ENCODE measurements at regions not wholly inside any gene's neighbourhood (a gene's known extent, or its start where the extent isn't known, plus 50 kb on each side); places are given as distances from the start of the nearest gene placed in this dataset.

DNA sequence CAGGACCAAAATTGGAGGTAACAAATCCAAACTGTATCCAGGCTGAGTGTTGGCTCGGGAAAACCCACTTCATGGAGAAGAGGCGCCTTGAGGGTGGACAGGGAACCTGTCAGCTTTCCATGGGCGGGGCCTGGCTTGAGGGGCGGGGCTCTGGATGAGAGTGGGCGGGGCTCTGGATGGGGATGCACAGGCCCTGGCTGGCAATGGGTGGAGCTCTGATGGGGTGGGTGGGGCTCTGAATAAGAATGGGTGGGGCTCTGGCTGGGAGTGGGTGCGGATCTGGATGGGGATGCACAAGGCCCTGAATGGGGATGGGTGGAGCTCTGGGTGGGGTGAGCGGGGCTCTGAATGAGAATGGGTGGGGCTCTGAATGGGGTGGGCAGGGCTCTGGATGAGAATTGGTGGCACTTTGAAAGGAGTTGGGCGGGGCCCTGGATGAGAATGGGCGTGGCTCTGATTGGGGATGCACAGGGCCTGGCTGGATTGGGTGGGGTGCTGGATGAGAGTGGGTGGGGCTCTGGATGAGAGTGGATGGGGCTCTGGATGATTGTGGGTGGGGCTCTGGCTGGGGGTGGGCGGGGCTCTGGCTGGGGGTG lies 96.6 kb upstream of the NPTX2 start:
- no peaks in the 10 kb centered on the region for H3K9me3 ChIP-seq
- no peaks in the 10 kb centered on the region for H3K27me3 ChIP-seq
- TF ChIP-seq, protein P1, sequence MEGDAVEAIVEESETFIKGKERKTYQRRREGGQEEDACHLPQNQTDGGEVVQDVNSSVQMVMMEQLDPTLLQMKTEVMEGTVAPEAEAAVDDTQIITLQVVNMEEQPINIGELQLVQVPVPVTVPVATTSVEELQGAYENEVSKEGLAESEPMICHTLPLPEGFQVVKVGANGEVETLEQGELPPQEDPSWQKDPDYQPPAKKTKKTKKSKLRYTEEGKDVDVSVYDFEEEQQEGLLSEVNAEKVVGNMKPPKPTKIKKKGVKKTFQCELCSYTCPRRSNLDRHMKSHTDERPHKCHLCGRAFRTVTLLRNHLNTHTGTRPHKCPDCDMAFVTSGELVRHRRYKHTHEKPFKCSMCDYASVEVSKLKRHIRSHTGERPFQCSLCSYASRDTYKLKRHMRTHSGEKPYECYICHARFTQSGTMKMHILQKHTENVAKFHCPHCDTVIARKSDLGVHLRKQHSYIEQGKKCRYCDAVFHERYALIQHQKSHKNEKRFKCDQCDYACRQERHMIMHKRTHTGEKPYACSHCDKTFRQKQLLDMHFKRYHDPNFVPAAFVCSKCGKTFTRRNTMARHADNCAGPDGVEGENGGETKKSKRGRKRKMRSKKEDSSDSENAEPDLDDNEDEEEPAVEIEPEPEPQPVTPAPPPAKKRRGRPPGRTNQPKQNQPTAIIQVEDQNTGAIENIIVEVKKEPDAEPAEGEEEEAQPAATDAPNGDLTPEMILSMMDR (IDR thresholded peaks at IDR 0.05): no peak
- no peak for TF ChIP-seq POLR2A (IDR thresholded peaks at IDR 0.05)
- no peak overlapping the region for H3K4me3 ChIP-seq (replicated peaks in 1 of 3)
- no peaks in the 10 kb centered on the region for H3K4me1 ChIP-seq
- H3K27ac ChIP-seq: no peak overlapping the region
- no peaks in the 10 kb centered on the region for H3K36me3 ChIP-seq
- no peak for DNase-seq
- WGBS, 2 donors: 89% methylated on average over 10 of the region's 10 CpGs
- intact Hi-C loops (cut with DNase I): no loop called here

DNA sequence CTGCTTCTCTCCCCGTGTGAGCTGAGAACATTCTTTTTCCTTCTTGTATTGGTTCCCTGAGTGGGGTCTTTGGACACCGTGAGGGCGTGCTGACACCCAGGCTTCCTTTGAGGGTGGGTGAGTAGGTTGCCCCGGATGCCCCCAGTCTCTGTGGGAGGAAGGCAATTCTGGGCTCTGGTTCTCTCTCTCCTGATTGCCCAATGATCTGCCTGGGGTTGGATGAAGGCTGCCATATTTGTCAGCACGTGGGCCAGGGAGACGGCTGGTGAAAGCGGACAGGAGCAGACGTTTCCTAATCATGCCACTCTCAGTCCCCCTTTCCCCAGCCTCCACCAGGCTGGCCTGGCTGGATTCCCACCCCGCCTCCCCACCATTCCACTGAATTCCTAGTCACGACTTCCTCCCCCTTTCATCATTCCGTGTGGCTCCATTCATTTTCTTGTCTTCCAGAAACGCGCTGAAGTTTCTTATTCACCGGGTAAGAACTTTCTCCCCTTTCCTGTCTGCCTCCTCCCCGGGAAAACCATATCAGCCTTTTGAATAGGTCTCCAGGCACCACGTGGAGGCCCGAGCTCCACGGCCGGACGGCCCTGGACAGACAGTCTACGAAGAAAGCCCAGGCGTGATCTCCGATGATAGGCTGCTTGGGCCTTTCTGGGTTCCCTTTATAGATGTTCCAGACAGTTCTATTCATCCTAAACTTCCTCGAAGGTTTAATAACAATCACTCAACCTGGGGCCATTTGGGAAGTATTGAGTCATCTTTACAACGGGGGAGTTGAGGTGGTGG lies 98.7 kb upstream of the NPTX2 start:
- WGBS, 2 donors: 81 to 82% methylated on average over 24 to 25 of the region's 25 CpGs
- Histone ChIP-seq H3K27me3 (no peaks in the 10 kb centered on the region), H3K27ac (no peak overlapping the region), H3K9me3 (no peaks in the 10 kb centered on the region), H3K36me3 (no peaks in the 10 kb centered on the region), H3K4me3 (replicated peaks in 1 of 3) (no peak overlapping the region), H3K4me1 (no peaks in the 10 kb centered on the region)
- DNase-seq: no peak
- intact Hi-C loops (cut with DNase I): no loop called here
- TF ChIP-seq, protein P1 (IDR thresholded peaks at IDR 0.05): no peak
- no peak for TF ChIP-seq POLR2A (IDR thresholded peaks at IDR 0.05)

DNA sequence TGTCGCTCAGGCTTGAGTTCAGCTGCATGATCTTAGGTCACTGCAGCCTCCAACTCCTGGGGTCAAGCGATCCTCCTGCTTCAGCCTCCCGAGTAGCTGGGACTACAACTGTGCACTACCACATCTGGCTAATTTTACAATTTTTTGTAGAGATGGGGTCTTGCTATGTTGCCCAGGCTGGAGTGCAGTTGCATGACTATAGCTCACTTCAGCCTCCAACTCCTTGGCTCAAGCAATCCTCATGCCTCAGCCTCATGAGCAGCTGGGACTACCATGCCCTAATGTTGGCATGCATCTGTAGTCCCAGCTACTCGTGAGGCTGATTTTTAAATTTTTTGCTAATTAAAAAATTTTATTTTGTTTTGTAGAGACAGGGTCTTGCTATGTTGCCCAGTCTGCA lies 101.9 kb upstream of the NPTX2 start:
- no peak for DNase-seq
- Histone ChIP-seq H3K4me3 (replicated peaks in 1 of 3) (no peak overlapping the region), H3K36me3 (no peaks in the 10 kb centered on the region), H3K4me1 (no peaks in the 10 kb centered on the region), H3K27ac (no peak overlapping the region), H3K27me3 (no peaks in the 10 kb centered on the region), H3K9me3 (no peaks in the 10 kb centered on the region)
- intact Hi-C loops (cut with DNase I): no loop called here
- no peak for TF ChIP-seq POLR2A (IDR thresholded peaks at IDR 0.05)
- TF ChIP-seq, protein P1 (IDR thresholded peaks at IDR 0.05): no peak
- 88 to 90% methylated on average over 4 of the region's 4 CpGs for WGBS, 2 donors

DNA sequence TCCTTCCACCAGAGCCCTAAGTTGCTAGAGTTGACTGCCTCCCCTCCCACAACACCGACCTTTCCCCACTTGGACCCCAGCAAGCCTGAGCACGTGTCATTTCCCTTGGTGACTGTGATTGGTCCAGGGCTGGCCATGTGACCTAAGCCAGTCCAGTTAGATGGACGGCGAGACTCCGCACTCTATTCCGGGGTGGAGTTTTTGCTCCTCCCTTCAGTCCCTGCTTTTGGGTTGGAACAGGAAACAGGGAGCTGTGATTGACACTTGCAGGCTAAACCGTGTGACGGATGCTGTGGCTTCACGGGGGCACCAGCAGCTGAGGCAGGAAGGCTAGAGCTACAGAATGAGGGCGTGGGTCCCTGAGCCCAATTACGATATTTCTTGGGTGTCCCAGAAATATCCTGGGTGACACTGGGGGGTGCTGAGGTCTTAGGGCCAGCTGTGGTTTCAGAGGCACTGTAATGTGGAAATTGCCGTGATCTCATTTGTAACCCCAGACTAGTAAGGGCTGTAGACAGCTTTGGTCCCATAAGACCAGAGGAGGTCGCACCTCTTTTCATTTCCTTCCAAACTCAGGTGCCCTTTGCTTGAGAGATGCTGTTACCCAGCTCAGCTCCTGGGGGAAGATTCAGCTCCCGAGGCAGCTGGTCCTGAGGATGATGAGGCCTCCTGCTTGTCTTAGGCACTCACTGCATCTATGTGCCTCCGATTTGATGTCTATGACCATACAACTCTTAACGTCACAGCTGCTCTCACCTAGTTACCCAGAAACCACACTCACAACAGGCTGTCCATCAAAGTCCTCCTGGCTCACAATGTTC lies 102.7 kb upstream of the NPTX2 start:
- no peak for DNase-seq
- intact Hi-C loops (cut with DNase I): no loop called here
- no peak overlapping the region for H3K27ac ChIP-seq
- TF ChIP-seq, protein P1 (IDR thresholded peaks at IDR 0.05): no peak
- no peak for TF ChIP-seq POLR2A (IDR thresholded peaks at IDR 0.05)
- no peaks in the 10 kb centered on the region for H3K36me3 ChIP-seq
- 68 to 76% methylated on average over 15 to 16 of the region's 16 CpGs for WGBS, 2 donors
- H3K4me1 ChIP-seq: no peaks in the 10 kb centered on the region
- no peak overlapping the region for H3K4me3 ChIP-seq (replicated peaks in 1 of 3)
- no peaks in the 10 kb centered on the region for H3K27me3 ChIP-seq
- no peaks in the 10 kb centered on the region for H3K9me3 ChIP-seq
